Esophagus muscularis mucosa (tissue), 4 donors: ENCODE measurements at regions not wholly inside any gene's neighbourhood (a gene's known extent, or its start where the extent isn't known, plus 50 kb on each side); places are given as distances from the start of the nearest gene placed in this dataset.

Source experiments
- DNase-seq: peaks from one replicate; pipeline ENCODE4 v3.0.0-alpha.2; 2017; ENCODE audit errors: extremely low spot score
- H3K27ac ChIP-seq, 4 donors: fragments of 200-600 bp; sonication (generic); replicated peaks in 1 of 4; 1 replicate in 3 of 4; 2 replicates in 1 of 4; pipeline ENCODE4 v1.5.1; 2016 to 2019; ENCODE audit warnings: mild to moderate bottlenecking in 1 of 4
- H3K27me3 ChIP-seq, 4 donors: fragments of 200-600 bp; sonication (generic); one replicate each; pipeline versions ENCODE4 v1.5.1 to v1.6.0; 2016 to 2019
- H3K36me3 ChIP-seq, 4 donors: fragments of 200-600 bp; sonication (generic); one replicate each; pipeline ENCODE4 v1.5.1; 2016 to 2019
- H3K4me1 ChIP-seq, 4 donors: fragments of 200-600 bp; sonication (generic); one replicate each; pipeline ENCODE4 v1.5.1; 2016 to 2019
- H3K4me3 ChIP-seq, 4 donors: fragments of 200-600 bp; sonication (generic); 1 replicate in 2 of 4; 2 replicates in 2 of 4; pipeline ENCODE4 v1.5.1; 2016 to 2019; ENCODE audit warnings: mild to moderate bottlenecking in 4 of 4, moderate library complexity in 1 of 4
- H3K9me3 ChIP-seq, 4 donors: fragments of 200-600 bp; sonication (generic); 1 replicate in 3 of 4; 2 replicates in 1 of 4; pipeline ENCODE4 v1.5.1; 2016 to 2019
- EP300 ChIP-seq: sonication (generic); formaldehyde crosslinking; IDR thresholded peaks from one replicate; pipeline ENCODE4 v1.6.1; 2017; ENCODE audit warnings: antibody characterized with exemption
- POLR2A ChIP-seq: fragments of 450-650 bp; IDR thresholded peaks from one replicate; pipeline ENCODE4 v1.6.1; 2017; ENCODE audit warnings: antibody characterized with exemption, moderate library complexity, mild to moderate bottlenecking, low read depth
- POLR2AphosphoS5 ChIP-seq, 2 donors: sonication (generic); formaldehyde crosslinking; IDR thresholded peaks; one replicate each; pipeline ENCODE4 v1.6.1; 2017; ENCODE audit warnings: antibody characterized with exemption in 2 of 2
- WGBS: methylation state at CpG from one replicate; pipeline ENCODE4 v1.1.5; 2018; 5-methylcytosine and 5-hydroxymethylcytosine counted together
- intact Hi-C: fragments of 100-400 bp; cut with DNase I; formaldehyde crosslinking; loops from one replicate; pipeline ENCODE4 v1.15.1; 2023
- TF ChIP-seq, protein P1 (sequence below), 3 experiments: fragments of 200-600 bp in 2 of 3; fragments of 450-650 bp in 1 of 3; sonication (generic) in 2 of 3; IDR thresholded peaks; one replicate each; pipeline ENCODE4 v1.5.1; 2017 to 2019; ENCODE audit warnings: antibody characterized with exemption in 3 of 3, mild to moderate bottlenecking in 2 of 3, moderate library complexity in 1 of 3

DNA sequence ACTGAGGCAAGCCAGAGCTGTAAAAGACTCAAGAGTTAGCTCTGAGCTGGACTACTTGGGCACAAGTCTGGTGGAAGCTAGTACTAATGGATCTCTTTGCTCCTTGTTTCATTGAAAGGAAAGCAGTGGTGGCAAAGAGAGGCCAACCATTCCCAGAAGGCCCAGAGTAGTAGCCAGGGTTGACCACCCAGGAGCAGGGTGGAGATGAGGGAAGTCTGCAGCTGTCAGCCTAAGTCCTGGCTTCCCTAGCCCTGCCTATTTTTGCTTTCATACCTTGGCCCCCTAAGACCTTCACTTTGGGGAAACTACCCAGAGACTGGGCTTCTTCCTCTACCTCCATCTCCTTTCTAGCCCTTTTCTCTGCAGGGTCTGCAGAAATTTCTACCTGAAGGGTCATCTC, 155.0 kb upstream of the NCAM1 start:
- DNase-seq, result no peak
- no peaks in the 10 kb centered on the region for H3K36me3 ChIP-seq
- H3K27me3 ChIP-seq, result no peaks in the 10 kb centered on the region
- no peak overlapping the region for H3K27ac ChIP-seq
- peaks cover 3 to 45% (median 29%) of the 10 kb centered on the region in 4 donors for H3K4me1 ChIP-seq
- no peaks in the 10 kb centered on the region for H3K9me3 ChIP-seq
- TF ChIP-seq, protein P1, sequence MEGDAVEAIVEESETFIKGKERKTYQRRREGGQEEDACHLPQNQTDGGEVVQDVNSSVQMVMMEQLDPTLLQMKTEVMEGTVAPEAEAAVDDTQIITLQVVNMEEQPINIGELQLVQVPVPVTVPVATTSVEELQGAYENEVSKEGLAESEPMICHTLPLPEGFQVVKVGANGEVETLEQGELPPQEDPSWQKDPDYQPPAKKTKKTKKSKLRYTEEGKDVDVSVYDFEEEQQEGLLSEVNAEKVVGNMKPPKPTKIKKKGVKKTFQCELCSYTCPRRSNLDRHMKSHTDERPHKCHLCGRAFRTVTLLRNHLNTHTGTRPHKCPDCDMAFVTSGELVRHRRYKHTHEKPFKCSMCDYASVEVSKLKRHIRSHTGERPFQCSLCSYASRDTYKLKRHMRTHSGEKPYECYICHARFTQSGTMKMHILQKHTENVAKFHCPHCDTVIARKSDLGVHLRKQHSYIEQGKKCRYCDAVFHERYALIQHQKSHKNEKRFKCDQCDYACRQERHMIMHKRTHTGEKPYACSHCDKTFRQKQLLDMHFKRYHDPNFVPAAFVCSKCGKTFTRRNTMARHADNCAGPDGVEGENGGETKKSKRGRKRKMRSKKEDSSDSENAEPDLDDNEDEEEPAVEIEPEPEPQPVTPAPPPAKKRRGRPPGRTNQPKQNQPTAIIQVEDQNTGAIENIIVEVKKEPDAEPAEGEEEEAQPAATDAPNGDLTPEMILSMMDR (IDR thresholded peaks at IDR 0.05), result no peak
- intact Hi-C loops, result loop anchor here (10.0 kb wide), 1 partner anchor 511 kb away; no protein-coding TSS in a partner anchor
- H3K4me3 ChIP-seq, result no peak overlapping the region

DNA sequence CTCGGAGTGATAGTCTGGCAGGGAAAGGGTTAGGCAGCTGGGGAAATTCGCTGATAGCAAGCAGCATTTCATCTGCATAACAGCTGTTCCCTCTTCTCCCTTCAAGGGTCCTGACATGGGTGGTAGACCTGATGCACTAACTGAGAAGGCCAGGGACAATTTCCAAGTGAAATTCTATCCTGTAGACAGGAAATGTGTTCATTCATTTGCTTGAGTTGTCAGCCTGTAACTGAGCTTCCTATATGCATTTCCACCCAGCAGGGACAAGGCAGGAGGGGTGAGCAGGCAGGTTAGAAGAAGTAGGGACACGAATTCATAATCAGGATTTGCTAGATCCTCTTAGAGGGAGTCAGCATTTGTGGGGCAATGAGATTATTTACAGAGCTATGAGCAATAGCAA, 154.3 kb upstream of the NCAM1 start:
- Histone ChIP-seq H3K27me3 (no peaks in the 10 kb centered on the region), H3K27ac (no peak overlapping the region)
- intact Hi-C loops, result loop anchor here (10.0 kb wide), 1 partner anchor 512 kb away; no protein-coding TSS in a partner anchor

DNA sequence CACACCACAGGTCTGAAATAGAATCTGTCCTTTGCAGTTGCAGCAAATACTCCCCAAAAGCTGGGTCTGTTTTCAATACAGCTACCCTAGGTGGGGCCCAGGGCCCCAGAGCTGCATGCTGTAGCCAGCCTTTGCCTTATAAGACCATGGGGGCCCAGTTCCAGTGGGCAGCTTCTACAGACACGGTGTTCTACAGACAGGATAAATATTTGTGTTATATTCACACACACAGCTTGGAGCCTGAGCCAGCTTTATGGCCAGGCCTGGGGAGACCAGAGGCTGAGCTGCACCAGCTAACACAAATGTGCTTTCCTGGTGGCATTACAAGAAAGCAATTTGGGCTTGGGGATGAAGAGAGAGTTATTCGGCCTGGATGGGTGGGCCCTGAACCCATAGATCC, 151.8 kb upstream of the NCAM1 start:
- peaks cover 3 to 52% (median 29%) of the 10 kb centered on the region in 4 donors for H3K4me1 ChIP-seq
- H3K9me3 ChIP-seq, result no peaks in the 10 kb centered on the region
- TF ChIP-seq EP300, result no peak
- peak; percentile 24 to 61 for TF ChIP-seq POLR2AphosphoS5 (IDR thresholded peaks at IDR 0.05)
- DNase-seq, result no peak
- 33% methylated on average over 2 of the region's 2 CpGs for WGBS
- no peak overlapping the region for H3K4me3 ChIP-seq
- intact Hi-C loops, result loop anchor here (10.0 kb wide), 1 partner anchor 515 kb away; no protein-coding TSS in a partner anchor
- no peaks in the 10 kb centered on the region for H3K36me3 ChIP-seq
- H3K27ac ChIP-seq, result peak overlapping the region; percentile 66 to 78 (median 73)
- no peaks in the 10 kb centered on the region for H3K27me3 ChIP-seq

More for the DNA sequence above, 154.3 kb upstream of the NCAM1 start:
- no peaks in the 10 kb centered on the region for H3K36me3 ChIP-seq
- H3K9me3 ChIP-seq, result no peaks in the 10 kb centered on the region
- no peak for DNase-seq
- TF ChIP-seq EP300, result no peak
- WGBS, result 49% methylated on average over 3 of the region's 3 CpGs
- H3K4me3 ChIP-seq, result no peak overlapping the region
- peaks cover 3 to 51% (median 29%) of the 10 kb centered on the region in 4 donors for H3K4me1 ChIP-seq

DNA sequence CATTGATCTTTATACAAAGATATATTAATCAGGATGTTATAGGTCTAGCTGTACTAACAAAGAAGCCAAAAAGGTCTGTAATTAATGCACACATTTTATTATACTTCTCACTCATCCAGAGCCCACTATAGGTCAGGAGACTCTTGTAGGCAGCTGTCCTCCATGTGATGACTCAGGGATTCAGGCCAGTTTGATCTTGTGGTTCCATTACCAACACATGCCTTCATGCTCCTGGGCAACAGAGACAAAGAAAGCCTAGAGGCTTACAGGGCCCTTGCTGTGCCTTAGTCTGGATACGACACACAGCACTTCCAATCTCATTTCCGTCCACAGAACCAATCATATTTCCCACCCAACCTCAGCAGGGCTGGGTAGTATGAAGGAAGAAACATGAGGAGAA, 150.3 kb upstream of the NCAM1 start:
- DNase-seq, result no peak
- no peak for TF ChIP-seq EP300
- no peak for TF ChIP-seq POLR2AphosphoS5 (IDR thresholded peaks at IDR 0.05)
- TF ChIP-seq POLR2A, result no peak
- TF ChIP-seq, protein P1 (IDR thresholded peaks at IDR 0.05), result no peak
- WGBS, result 50% methylated on average over 2 of the region's 2 CpGs
- Histone ChIP-seq H3K27ac (no peak overlapping the region), H3K27me3 (no peaks in the 10 kb centered on the region), H3K4me1 (peaks cover 3 to 45% (median 25%) of the 10 kb centered on the region in 4 donors), H3K4me3 (no peak overlapping the region), H3K9me3 (no peaks in the 10 kb centered on the region), H3K36me3 (no peaks in the 10 kb centered on the region)
- intact Hi-C loops, result loop anchor here (10.0 kb wide), 1 partner anchor 154 kb away; the partner anchor contains the start of gene NCAM1

DNA sequence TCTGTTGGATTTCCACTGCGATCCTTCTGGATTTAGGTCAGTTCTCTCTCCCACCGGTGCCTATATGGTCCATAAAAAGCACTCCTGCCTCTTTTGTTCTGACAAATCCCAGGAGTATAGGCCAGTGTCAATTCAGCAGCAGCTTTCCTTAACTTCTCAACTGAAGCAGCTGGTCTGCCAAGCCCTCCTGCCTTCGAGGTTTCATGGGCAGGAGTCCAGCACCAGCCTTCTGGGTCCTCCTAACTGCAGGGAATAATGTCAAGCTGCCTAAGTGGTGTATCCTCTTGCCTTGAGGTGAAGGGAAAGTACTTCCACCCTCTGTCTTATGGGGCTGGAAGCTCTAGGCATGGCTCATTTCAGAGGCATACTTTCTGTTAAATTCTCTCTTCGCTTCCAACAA, 149.4 kb upstream of the NCAM1 start:
- Histone ChIP-seq H3K36me3 (no peaks in the 10 kb centered on the region), H3K4me3 (no peak overlapping the region), H3K4me1 (peaks cover 3 to 38% (median 25%) of the 10 kb centered on the region in 4 donors), H3K9me3 (no peaks in the 10 kb centered on the region), H3K27ac (no peak overlapping the region), H3K27me3 (no peaks in the 10 kb centered on the region)
- TF ChIP-seq POLR2AphosphoS5 (IDR thresholded peaks at IDR 0.05), result no peak
- no peak for TF ChIP-seq EP300
- TF ChIP-seq, protein P1 (IDR thresholded peaks at IDR 0.05), result no peak
- TF ChIP-seq POLR2A, result no peak
- DNase-seq, result no peak
- 83% methylated on average over 4 of the region's 4 CpGs for WGBS
- intact Hi-C loops, result loop anchor here (10.0 kb wide), 1 partner anchor 153 kb away; the partner anchor contains the start of gene NCAM1

DNA sequence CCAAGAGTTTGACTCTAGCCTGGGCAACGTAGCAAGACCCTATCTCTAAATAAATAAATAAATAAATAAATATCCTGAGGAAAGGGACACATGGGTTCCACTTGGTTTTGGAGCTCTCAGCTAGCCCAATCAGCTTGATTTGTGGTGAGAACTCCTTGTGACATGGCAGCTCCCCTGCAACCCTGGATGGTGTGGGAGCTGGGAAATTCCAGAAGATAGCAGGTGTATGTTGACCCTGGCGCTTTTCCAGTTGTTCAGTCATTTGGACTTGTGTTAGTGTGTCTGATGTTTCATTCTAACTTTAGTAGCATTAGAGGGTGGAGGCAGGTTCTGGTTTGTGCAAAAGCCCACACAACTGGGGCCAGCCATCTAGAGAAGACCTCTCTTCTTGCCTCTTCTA, 148.5 kb upstream of the NCAM1 start:
- DNase-seq, result no peak
- intact Hi-C loops, result loop anchor here (10.0 kb wide), 1 partner anchor 152 kb away; the partner anchor contains the start of gene NCAM1
- TF ChIP-seq EP300 (no peak), POLR2A (no peak), POLR2AphosphoS5 (IDR thresholded peaks at IDR 0.05) (no peak)
- TF ChIP-seq, protein P1 (IDR thresholded peaks at IDR 0.05), result no peak
- Histone ChIP-seq H3K27me3 (no peaks in the 10 kb centered on the region), H3K4me1 (peaks cover 3 to 35% (median 25%) of the 10 kb centered on the region in 4 donors), H3K36me3 (no peaks in the 10 kb centered on the region), H3K9me3 (no peaks in the 10 kb centered on the region), H3K27ac (no peak overlapping the region), H3K4me3 (no peak overlapping the region)
- WGBS, result 43% methylated on average over 2 of the region's 2 CpGs
